ENCODE measurements at regions not wholly inside any gene's neighbourhood (a gene's known extent, or its start where the extent isn't known, plus 50 kb on each side); places are given as distances from the start of the nearest gene placed in this dataset.

GRCh38 chr4:41442810-41443209, 95.1 kb upstream of the LIMCH1 start:
- ATAC-seq (ENCODE audit: low read depth) (no peak), DNase-seq (no peak)
- Histone ChIP-seq H3K27me3 (replicated peaks in 1 of 4; ENCODE audit: control extremely low read depth in 1 of 4, control insufficient read depth in 3 of 4, insufficient read depth in 4 of 4, low read length in 3 of 4) (no peaks in the 10 kb centered on the region), H3K27ac (ENCODE audit: low read length in 2 of 2) (no peak overlapping the region), H3K9me3 (ENCODE audit: control extremely low read depth in 1 of 3, control insufficient read depth in 2 of 3, insufficient read depth in 1 of 3, low read length in 2 of 3) (peaks cover 0 to 3% (median 0%) of the 10 kb centered on the region in 3 donors), H3K4me1 (ENCODE audit: control insufficient read depth in 2 of 2, insufficient read depth in 2 of 2, low read length in 2 of 2) (no peaks in the 10 kb centered on the region), H3K36me3 (replicated peaks in 1 of 2; ENCODE audit: control extremely low read depth in 1 of 2, control insufficient read depth in 1 of 2, extremely low read depth in 1 of 2, insufficient read depth in 2 of 2, low read length in 1 of 2) (no peaks in the 10 kb centered on the region), H3K4me3 (ENCODE audit: control extremely low read depth in 1 of 5, extremely low read depth in 1 of 5, insufficient read depth in 1 of 5, low read depth in 2 of 5, low read length in 4 of 5) (no peak overlapping the region), H3K9ac (ENCODE audit: low read length) (no peak overlapping the region), H4K20me1 (ENCODE audit: control insufficient read depth, insufficient read depth, low read length, poor library complexity, severe bottlenecking) (no peaks in the 10 kb centered on the region), H2AFZ (ENCODE audit: insufficient read depth, low read depth, low read length, poor library complexity, severe bottlenecking) (no peak overlapping the region), H3K79me2 (ENCODE audit: control insufficient read depth, insufficient read depth, low read length) (no peaks in the 10 kb centered on the region), H3K4me2 (replicated peaks; ENCODE audit: low read depth, low read length, poor library complexity, severe bottlenecking) (no peak overlapping the region)
- CTCF ChIA-PET = interaction anchor here (0.5 kb wide), 1 partner anchor 925 kb away, joined by 4 read pairs; no protein-coding TSS in a partner anchor
- H3K4me1 Mint-ChIP-seq = no peaks in the 10 kb centered on the region
- intact Hi-C loops (cut with micrococcal nuclease) = no loop called here
- POLR2A ChIA-PET = no interaction called here
- H3K9me3 Mint-ChIP-seq (ENCODE audit: insufficient read depth) = no peaks in the 10 kb centered on the region
- no peak overlapping the region for H3K27ac Mint-ChIP-seq
- H3K27me3 Mint-ChIP-seq = no peaks in the 10 kb centered on the region
- TF ChIP-seq CTCF (IDR thresholded peaks at IDR 0.05) (no peak), EZH2 (IDR thresholded peaks at IDR 0.05; ENCODE audit: borderline replicate concordance, insufficient read depth, low read depth, low read length, poor library complexity, severe bottlenecking) (no peak)
- no peak overlapping the region for H3K4me3 Mint-ChIP-seq

GRCh38 chr4:41443340-41444079, 94.4 kb upstream of the LIMCH1 start:
- TF ChIP-seq EZH2 (IDR thresholded peaks at IDR 0.05; ENCODE audit: borderline replicate concordance, insufficient read depth, low read depth, low read length, poor library complexity, severe bottlenecking) = no peak
- TF ChIP-seq CTCF (IDR thresholded peaks at IDR 0.05) = no peak
- H3K4me2 ChIP-seq (replicated peaks; ENCODE audit: low read depth, low read length, poor library complexity, severe bottlenecking) = no peak overlapping the region
- H2AFZ ChIP-seq (ENCODE audit: insufficient read depth, low read depth, low read length, poor library complexity, severe bottlenecking) = no peak overlapping the region
- H3K9ac ChIP-seq (ENCODE audit: low read length) = no peak overlapping the region
- 75% methylated on average over 1 of the region's 5 CpGs for whole genome bisulfite sequencing (ENCODE audit: insufficient coverage)
- intact Hi-C loops (cut with micrococcal nuclease) = no loop called here
- H3K27me3 ChIP-seq (replicated peaks in 1 of 4; ENCODE audit: control extremely low read depth in 1 of 4, control insufficient read depth in 3 of 4, insufficient read depth in 4 of 4, low read length in 3 of 4) = no peaks in the 10 kb centered on the region
- H3K27ac ChIP-seq (ENCODE audit: low read length in 2 of 2) = no peak overlapping the region
- no peak overlapping the region for H3K4me3 ChIP-seq (ENCODE audit: control extremely low read depth in 1 of 5, extremely low read depth in 1 of 5, insufficient read depth in 1 of 5, low read depth in 2 of 5, low read length in 4 of 5)
- no peaks in the 10 kb centered on the region for H3K4me1 ChIP-seq (ENCODE audit: control insufficient read depth in 2 of 2, insufficient read depth in 2 of 2, low read length in 2 of 2)
- no peak for DNase-seq
- POLR2A ChIA-PET = no interaction called here
- Mint-ChIP-seq H3K27me3 (no peaks in the 10 kb centered on the region), H3K4me1 (no peaks in the 10 kb centered on the region), H3K9me3 (ENCODE audit: insufficient read depth) (no peaks in the 10 kb centered on the region), H3K4me3 (no peak overlapping the region), H3K27ac (no peak overlapping the region)
- H4K20me1 ChIP-seq (ENCODE audit: control insufficient read depth, insufficient read depth, low read length, poor library complexity, severe bottlenecking) = no peaks in the 10 kb centered on the region
- peaks cover 0 to 3% (median 0%) of the 10 kb centered on the region in 3 donors for H3K9me3 ChIP-seq (ENCODE audit: control extremely low read depth in 1 of 3, control insufficient read depth in 2 of 3, insufficient read depth in 1 of 3, low read length in 2 of 3)
- H3K36me3 ChIP-seq (replicated peaks in 1 of 2; ENCODE audit: control extremely low read depth in 1 of 2, control insufficient read depth in 1 of 2, extremely low read depth in 1 of 2, insufficient read depth in 2 of 2, low read length in 1 of 2) = no peaks in the 10 kb centered on the region
- no peaks in the 10 kb centered on the region for H3K79me2 ChIP-seq (ENCODE audit: control insufficient read depth, insufficient read depth, low read length)
- CTCF ChIA-PET = interaction anchor here (0.5 kb wide), 1 partner anchor 925 kb away, joined by 4 read pairs; no protein-coding TSS in a partner anchor
- ATAC-seq (ENCODE audit: low read depth) = no peak

Data from B cell (primary cell).